ENCODE measurements at regions not wholly inside any gene's neighbourhood (a gene's known extent, or its start where the extent isn't known, plus 50 kb on each side); places are given as distances from the start of the nearest gene placed in this dataset.

DNA sequence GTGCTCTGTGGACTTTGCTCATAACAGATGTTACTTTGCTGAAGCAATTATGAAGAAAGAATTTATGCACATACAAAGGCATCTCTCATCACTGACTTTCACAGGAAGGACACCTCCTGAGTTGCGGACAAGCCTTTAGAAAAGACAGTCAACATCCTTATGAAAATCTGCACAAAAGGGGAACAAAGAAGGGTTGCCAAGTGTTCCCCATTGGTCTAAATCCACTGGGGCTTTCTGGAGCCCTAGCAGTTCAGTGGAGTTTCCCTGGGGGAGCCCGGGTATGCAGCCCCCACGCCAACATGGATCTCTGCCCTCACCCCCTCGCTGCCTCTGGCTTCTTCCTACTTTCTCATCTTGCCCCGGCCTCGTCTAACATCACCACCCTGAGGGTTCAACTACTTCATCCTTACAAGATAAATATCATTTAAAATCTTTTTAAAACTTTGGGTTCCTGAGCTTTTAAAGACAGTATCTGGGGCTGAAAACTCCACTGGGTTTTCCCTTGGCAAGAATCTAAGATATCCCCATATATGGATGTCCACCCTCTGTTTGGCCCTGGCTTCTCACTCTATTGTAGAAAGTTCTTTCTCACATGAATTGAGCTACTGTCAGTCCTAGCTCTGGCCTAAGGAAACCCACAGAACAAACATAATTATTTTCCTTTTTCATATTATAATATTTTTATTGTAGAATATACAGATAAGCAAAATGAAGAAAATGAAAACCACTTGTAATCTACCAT, 207.9 kb upstream of the RGMA start:
- DNase-seq (ENCODE audit: low read depth in 4 of 4, low spot score in 1 of 4), result no peak

GRCh38 chr15:93294896-93295295, 205.9 kb upstream of the RGMA start:
- DNase-seq (ENCODE audit: low read depth in 4 of 4, low spot score in 1 of 4), result no peak

DNA sequence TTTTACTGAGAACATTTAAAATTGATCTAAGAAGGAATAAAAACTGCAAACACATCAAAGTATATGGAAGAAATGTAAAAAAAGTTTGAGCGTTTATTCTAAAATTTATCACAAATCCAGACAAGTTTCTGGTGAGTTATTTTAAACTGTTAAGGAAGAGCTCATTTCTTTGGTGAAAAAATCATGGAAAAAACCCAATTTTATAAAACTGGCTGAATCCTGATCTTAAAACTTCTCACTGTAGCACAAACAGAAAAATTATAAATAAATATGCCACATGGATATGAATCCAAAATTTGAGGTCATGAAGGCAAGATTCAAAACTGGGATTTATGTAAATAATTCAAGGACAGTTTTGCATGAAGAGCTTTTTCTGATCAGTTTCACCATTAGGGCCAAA, 205.1 kb upstream of the RGMA start:
- no peak for DNase-seq (ENCODE audit: low read depth in 4 of 4, low spot score in 1 of 4)

- DNase-seq (ENCODE audit: low read depth in 4 of 4, low spot score in 1 of 4), result no peak
These were observed 202.4 kb upstream of the RGMA start for GRCh38 chr15:93291380-93291779.

DNA sequence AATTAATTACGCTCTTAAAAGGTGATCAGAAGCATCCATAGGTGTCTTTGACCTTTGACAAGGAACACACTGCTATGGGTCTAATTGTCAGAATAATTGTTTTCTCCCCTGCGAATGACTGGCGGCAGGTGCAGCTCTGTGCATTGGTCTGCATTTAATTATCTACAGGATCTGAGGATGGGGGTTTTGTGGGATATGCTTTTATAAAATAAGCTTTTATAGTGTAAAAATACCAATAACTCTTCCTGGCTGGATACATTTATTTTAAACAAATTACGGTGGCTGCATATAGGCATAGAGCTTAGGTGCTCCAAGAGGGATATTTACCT, 201.6 kb upstream of the RGMA start:
- no peak for DNase-seq (ENCODE audit: low read depth in 4 of 4, low spot score in 1 of 4)

DNA sequence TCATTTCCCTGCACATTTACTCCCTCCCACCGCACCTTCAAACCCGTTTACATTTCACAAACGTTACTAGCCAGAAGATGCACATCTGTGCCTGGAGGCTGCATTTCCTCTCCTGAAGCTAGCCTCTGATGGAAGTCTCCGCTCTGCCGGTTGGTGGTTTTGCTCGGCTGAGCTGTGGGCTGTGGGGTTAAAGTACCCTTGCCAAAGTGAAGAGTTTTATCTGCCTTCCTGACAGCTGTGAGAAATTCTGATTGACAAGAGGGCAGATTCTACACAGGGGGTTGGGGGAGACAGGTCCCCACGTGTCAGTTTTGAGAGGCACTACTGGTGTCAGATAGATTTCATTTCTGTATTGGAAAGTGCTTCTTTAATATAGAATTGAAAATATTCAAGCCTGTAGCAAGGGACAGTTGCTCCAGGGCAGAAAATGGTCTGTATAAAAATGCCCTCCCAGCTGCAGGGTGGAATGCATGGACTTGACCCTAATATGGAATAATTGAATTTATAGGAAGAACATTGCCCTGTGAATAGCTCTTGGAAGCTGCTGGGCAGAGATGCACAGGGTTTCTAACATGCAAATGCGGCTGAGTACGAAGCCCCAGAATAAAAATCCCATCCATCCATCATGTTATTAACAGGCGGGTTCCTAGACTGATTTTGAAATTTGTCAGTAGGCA, 201.1 kb upstream of the RGMA start:
- DNase-seq (ENCODE audit: low read depth in 4 of 4, low spot score in 1 of 4), result no peak

DNA sequence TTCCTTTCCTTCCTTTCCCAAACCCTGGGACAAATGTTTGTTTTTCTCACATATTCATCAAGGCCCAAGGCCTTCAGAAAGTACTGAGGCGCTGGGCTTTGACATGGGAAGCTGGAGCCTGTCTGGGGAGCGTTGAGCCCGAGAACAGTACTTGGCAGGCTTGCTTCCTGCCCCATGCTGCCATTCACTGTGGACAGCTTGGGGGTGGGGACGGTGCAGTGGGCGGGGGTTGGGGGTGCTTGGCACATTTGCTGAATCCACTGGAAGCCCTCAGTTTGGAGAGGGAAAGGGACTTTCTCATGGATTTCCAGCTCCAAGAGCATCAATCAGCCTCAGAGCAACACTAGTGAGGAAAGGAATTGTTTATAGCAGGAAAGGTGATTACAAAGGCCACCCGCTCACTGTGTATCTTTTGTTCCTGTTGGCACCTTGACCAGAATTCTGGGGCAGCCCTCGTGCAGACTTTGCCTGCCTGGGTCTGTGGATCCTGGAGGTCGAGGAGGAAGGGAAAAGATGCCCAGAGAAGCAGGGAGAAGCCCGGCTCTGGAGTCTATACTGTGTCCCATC, 199.8 kb upstream of the RGMA start:
- no peak for DNase-seq (ENCODE audit: low read depth in 4 of 4, low spot score in 1 of 4)

- no peak for DNase-seq (ENCODE audit: low read depth in 4 of 4, low spot score in 1 of 4)
These were observed 197.4 kb upstream of the RGMA start for GRCh38 chr15:93286446-93286845.

DNA sequence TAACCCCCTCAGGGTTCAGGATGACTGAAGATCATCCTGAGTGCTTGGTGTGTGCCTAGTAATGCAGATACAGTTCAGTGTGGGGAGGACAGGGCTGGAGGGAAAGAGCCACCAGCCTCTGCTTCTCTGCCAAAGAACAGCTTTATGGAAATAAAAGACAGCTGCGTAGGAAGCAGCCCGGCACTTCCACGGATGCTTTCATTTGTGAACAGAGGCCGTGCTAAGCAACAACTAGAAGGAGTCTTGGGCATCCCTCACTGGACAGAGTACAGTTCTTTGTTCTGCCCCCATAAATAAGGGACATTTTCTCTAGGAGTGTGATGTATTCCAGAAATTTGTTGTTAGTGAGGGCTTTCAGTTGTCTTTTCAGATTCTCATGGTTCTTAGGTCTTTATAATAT, 194.8 kb upstream of the RGMA start:
- DNase-seq (ENCODE audit: low read depth in 4 of 4, low spot score in 1 of 4), result no peak

GRCh38 chr15:93282808-93283207, 193.8 kb upstream of the RGMA start:
- no peak for DNase-seq (ENCODE audit: low read depth in 4 of 4, low spot score in 1 of 4)

GRCh38 chr15:93278783-93279182, 189.8 kb upstream of the RGMA start:
- no peak for DNase-seq (ENCODE audit: low read depth in 4 of 4, low spot score in 1 of 4)

DNA sequence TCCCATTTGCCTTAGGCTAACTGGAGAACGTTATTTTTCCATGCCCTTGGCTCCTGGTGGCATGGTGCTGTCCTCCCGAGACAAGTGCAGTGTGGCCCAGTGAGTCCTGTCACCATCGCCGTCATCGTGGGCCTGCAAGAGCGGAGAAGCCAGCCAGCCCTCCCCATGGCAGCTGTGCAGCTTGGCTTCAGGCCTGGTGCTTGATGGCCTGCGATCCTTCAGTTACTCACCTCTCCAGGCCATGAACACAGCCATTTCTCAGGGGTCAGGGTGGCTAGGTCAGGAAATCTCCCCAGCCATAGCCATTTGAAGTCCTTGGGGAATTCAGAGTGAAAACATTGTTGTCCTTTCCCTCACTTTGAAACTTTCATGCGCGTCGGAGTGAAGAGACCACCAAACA, 189.0 kb upstream of the RGMA start:
- no peak for DNase-seq (ENCODE audit: low read depth in 4 of 4, low spot score in 1 of 4)

GRCh38 chr15:93274257-93274656, 185.2 kb upstream of the RGMA start:
- DNase-seq (ENCODE audit: low read depth in 4 of 4, low spot score in 1 of 4), result no peak

GRCh38 chr15:93271871-93272270, 182.9 kb upstream of the RGMA start:
- DNase-seq (ENCODE audit: low read depth in 4 of 4, low spot score in 1 of 4), result no peak

- no peak for DNase-seq (ENCODE audit: low read depth in 4 of 4, low spot score in 1 of 4)
These were observed 182.0 kb upstream of the RGMA start for GRCh38 chr15:93270937-93271467.

DNA sequence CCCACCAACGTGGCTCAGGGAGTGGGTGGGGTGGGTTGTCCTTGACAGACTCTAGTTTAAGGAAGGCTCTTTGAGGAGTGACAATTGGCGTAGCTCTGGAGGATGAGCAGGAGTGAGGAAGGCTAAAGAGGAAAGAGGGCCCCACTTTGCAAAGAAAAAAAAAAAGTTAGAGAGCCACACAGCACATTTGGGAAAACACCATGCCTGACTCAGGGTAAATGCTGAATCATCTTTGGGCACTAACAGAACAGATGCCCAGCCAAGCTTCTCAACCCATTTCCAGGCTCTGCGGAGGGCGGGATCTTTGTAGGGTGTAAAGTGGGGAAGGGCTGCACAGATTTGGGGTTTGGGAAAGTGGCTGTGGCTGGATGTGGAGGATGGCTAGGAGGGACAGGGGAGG, 179.1 kb upstream of the RGMA start:
- no peak for DNase-seq (ENCODE audit: low read depth in 4 of 4, low spot score in 1 of 4)

DNA sequence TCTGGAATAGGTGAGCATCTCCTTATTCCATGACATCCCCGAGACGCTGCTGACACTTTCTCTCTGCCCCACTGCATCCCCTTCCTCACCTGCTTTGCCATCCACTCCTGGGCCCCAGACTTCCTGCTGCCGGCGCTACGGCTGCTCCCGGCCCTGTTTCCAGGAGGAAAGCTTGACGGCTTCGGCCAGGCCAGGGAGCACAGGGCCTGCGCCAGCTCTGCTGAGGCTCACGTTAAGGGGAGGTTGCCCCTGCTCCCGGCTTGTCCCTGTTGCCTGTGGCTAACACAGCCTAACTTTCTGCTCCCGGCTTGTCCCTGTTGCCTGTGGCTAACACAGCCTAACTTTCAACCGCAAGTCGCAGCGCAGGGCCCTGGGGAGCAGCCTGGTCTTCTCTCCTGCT, 177.3 kb upstream of the RGMA start:
- no peak for DNase-seq (ENCODE audit: low read depth in 4 of 4, low spot score in 1 of 4)

GRCh38 chr15:93265111-93265556, 176.1 kb upstream of the RGMA start:
- DNase-seq (ENCODE audit: low read depth in 4 of 4, low spot score in 1 of 4), result no peak

GRCh38 chr15:93261845-93262244, 172.8 kb upstream of the RGMA start:
- DNase-seq (ENCODE audit: low read depth in 4 of 4, low spot score in 1 of 4), result no peak

- no peak for DNase-seq (ENCODE audit: low read depth in 4 of 4, low spot score in 1 of 4)
These were observed 168.9 kb upstream of the RGMA start for GRCh38 chr15:93257920-93258319.

DNA sequence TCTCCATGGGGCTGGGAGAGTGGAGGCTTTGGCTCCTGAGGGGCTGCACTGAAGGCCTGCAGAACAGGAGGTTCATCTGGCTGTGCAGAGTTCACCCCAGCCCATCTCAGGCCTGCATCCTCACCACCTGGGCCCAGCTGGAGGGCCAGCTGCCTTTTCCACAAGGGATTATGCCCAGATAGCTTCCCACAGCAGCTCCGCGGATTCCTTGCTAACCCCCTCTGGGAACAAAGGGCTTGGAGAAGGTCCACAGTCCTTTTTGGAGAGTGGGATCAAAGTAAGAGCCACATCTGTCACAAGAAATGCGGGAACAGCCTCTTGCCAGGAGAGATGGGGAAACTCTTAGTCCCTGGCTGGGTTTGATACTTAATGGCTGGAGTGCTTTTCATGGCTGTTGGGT, 164.7 kb upstream of the RGMA start:
- DNase-seq (ENCODE audit: low read depth in 4 of 4, low spot score in 1 of 4), result no peak

DNA sequence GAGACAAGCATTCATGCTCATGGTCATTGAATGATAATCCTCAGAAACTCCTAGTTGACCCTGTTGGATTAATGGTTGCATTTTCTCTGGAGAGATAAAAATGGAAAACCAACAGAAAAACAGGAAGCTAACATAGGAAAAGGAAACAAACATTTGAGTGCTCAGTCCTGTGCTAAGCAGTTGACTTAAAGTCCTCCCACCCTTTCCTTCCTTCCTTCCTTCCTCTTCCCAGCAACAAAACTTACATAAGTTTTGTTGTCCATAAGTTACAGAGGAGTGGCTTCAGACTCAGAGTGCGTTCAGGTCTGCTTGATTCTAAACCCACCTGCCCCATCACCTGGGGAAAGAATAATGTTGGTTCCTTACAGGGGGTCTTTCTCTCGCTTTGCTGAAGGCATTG, 163.8 kb upstream of the RGMA start:
- no peak for DNase-seq (ENCODE audit: low read depth in 4 of 4, low spot score in 1 of 4)
